Vagina (tissue), 2 donors: ENCODE measurements at regions not wholly inside any gene's neighbourhood (a gene's known extent, or its start where the extent isn't known, plus 50 kb on each side); places are given as distances from the start of the nearest gene placed in this dataset.

ENCODE experiments used
- POLR2A ChIP-seq, 2 donors: fragments of 450-650 bp; IDR thresholded peaks; one replicate each; pipeline ENCODE4 v1.6.1; 2017; ENCODE audit warnings: antibody characterized with exemption in 2 of 2, mild to moderate bottlenecking in 2 of 2, moderate library complexity in 2 of 2
- POLR2AphosphoS5 ChIP-seq, 2 donors: sonication (generic); formaldehyde crosslinking; IDR thresholded peaks; one replicate each; pipeline ENCODE4 v1.9.0; 2017; ENCODE audit warnings: antibody characterized with exemption in 2 of 2, mild to moderate bottlenecking in 2 of 2, low read depth in 1 of 2; ENCODE audit not compliant: insufficient read depth in 1 of 2
- TF ChIP-seq, protein P1 (sequence below), 3 experiments: fragments of 450-650 bp in 2 of 3; fragments of 200-600 bp in 1 of 3; sonication (generic) in 1 of 3; IDR thresholded peaks; one replicate each; pipeline ENCODE4 v1.5.1; 2017 to 2019; ENCODE audit warnings: antibody characterized with exemption in 3 of 3, mild to moderate bottlenecking in 2 of 3, moderate library complexity in 2 of 3

DNA sequence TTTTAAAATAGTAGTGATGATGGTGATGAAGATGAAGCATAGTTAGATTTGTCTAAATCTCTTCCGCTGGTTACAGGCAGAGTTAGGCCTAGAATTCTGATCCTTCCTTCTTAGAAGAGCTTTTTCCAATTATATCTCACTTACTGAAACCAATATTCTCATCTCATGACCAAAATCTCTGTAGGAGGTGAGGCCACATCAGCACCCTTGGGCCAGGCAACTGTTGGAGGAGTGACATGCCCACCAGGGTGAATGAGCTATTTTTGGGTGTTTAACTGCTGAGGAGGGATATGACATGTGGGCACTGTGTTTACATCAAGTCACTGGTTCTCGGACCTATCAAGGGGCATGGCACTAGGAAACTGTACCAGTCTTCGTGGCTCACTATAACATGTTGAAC, 102.2 kb upstream of the SLC24A3 start:
- TF ChIP-seq, protein P1, sequence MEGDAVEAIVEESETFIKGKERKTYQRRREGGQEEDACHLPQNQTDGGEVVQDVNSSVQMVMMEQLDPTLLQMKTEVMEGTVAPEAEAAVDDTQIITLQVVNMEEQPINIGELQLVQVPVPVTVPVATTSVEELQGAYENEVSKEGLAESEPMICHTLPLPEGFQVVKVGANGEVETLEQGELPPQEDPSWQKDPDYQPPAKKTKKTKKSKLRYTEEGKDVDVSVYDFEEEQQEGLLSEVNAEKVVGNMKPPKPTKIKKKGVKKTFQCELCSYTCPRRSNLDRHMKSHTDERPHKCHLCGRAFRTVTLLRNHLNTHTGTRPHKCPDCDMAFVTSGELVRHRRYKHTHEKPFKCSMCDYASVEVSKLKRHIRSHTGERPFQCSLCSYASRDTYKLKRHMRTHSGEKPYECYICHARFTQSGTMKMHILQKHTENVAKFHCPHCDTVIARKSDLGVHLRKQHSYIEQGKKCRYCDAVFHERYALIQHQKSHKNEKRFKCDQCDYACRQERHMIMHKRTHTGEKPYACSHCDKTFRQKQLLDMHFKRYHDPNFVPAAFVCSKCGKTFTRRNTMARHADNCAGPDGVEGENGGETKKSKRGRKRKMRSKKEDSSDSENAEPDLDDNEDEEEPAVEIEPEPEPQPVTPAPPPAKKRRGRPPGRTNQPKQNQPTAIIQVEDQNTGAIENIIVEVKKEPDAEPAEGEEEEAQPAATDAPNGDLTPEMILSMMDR (IDR thresholded peaks at IDR 0.05), result no peak
- TF ChIP-seq POLR2A (IDR thresholded peaks at IDR 0.05) (no peak), POLR2AphosphoS5 (IDR thresholded peaks at IDR 0.05; ENCODE audit: insufficient read depth in 1 of 2, low read depth in 1 of 2) (no peak)
